GM18873 (cell line): ENCODE measurements at regions not wholly inside any gene's neighbourhood (a gene's known extent, or its start where the extent isn't known, plus 50 kb on each side); places are given as distances from the start of the nearest gene placed in this dataset.

Experiments used
- ATAC-seq: cut with Tn5 transposase; IDR thresholded peaks from one replicate; pipeline ENCODE4 v1.9.1; 2021; ENCODE audit warnings: mild to moderate bottlenecking, moderate library complexity, moderate number of reproducible peaks; ENCODE audit not compliant: unreplicated experiment, low FRiP score

GRCh38 chr2:147657086-147658000 is 187.5 kb upstream of the ACVR2A start:
- ATAC-seq = no peak

DNA sequence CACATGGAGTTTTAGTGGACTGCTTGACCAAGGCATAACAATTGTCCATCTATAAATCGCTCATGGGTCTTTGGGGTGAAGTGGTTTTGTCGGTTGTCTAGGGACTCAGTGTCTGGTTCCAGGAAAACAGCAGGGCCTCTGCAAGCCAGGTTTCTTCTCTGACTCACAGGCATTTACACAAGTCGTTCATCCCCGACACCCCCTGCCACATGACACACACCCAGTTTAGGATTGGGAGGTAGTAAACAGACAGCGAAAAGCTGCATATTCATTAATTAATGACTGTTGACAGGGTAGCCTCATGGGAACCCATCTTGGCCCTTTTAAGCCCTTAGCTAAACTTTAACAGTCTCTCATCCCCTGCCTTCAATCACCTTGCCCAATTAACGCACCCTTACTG is 194.8 kb upstream of the ACVR2A start:
- no peak for ATAC-seq

- no peak for ATAC-seq
Observed at GRCh38 chr2:147649286-147649685, 195.5 kb upstream of the ACVR2A start.

- ATAC-seq = no peak
Observed at GRCh38 chr2:147648471-147648870, 196.4 kb upstream of the ACVR2A start.

DNA sequence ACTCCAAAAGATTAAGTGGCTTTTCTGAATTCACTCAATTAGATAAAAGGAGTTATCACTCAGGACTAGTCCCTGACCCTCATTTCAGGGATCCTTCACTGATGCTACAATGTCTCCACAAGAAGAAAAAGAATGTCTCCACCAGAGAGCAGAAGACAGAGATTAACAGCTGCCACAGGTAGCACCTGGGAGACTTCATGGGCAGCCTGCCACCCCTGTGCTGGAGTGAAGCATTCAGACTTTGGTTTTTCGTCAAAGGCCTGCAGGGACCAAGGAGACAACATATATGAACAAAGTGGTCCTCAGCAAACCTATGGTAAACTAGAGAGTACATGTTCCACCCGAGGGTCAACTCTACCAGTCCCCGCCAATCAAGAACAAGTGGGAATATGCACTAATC is 197.0 kb upstream of the ACVR2A start:
- ATAC-seq = no peak

GRCh38 chr2:147646818-147647468 is 197.9 kb upstream of the ACVR2A start:
- ATAC-seq = no peak

GRCh38 chr2:147644491-147644890 is 200.3 kb upstream of the ACVR2A start:
- no peak for ATAC-seq

DNA sequence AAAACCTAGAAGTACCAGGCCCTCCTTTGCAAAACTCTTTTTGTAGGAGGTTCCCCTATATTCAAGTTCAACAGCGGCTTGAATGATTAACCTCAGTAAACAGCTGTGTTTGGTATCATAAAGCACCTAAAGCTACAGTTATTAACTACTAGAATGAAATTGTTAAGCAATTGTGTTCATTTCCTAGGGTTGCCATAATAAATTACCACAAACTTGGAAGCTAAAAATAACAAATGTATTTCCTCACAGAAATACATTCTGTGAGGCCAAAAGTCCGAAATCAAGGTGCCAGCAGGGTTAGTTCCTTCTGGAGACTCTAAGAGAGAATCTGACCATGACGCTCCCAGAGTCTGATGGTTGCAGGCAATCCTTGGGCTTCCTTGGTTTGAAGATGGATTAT is 202.1 kb upstream of the ACVR2A start:
- ATAC-seq = no peak

GRCh38 chr2:147641651-147642050 is 203.2 kb upstream of the ACVR2A start:
- ATAC-seq = no peak

DNA sequence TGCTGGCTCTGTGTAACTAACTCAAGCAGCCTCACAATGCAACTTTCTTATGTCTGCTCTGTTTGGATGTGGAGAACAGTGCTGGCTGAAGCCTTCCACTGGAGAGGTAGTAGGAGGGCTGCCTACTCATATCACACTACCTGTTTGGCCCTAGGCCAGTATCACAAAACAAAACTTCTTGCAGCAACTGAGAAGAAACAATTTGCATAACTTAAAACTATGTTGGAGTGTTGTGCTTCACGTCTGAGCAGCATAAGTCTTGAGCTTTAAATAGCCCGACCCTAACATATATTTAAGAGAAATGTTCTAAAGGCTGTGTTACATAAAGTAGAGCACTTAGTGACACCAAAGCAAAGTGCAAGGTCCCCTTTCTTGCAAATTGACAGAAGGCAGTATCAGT is 204.9 kb upstream of the ACVR2A start:
- peak; percentile 84 for ATAC-seq

DNA sequence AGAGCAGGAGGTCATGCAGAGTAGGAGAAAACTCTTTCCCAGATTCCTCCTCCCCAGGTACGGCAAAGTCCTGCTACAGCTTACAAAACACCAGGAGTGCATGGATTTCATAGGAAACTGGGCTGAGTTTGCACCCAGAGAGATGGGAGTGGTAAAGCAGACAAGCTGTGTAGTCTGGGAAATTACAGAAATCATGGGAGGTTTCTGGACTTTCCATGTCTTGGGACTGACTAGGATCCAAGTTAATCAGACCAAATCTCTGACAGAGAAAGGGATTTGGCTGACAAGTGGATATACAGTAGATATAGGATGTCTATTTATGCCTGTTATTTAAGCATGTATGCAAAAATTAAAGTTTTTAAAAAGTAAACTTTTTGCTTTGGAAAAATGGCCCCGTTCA is 205.4 kb upstream of the ACVR2A start:
- ATAC-seq = no peak

DNA sequence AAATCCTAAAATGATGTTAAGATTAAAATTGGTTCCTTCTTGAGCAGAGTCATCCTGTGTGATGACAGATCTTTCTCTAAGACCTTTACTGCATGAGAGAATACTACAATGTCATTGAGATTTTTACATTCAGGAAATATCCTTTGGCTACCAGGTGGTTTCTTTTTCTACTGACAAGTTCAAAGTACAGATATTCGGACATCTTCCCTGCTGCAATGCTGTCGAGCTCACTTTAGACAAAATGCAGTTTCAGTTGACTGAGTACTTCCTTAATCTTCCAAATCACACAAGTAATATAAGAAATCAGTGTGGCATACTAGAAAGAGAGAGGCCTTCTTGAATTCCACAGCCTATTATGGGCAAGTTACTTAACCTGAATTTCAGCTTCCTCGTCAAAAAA is 207.9 kb upstream of the ACVR2A start:
- no peak for ATAC-seq

DNA sequence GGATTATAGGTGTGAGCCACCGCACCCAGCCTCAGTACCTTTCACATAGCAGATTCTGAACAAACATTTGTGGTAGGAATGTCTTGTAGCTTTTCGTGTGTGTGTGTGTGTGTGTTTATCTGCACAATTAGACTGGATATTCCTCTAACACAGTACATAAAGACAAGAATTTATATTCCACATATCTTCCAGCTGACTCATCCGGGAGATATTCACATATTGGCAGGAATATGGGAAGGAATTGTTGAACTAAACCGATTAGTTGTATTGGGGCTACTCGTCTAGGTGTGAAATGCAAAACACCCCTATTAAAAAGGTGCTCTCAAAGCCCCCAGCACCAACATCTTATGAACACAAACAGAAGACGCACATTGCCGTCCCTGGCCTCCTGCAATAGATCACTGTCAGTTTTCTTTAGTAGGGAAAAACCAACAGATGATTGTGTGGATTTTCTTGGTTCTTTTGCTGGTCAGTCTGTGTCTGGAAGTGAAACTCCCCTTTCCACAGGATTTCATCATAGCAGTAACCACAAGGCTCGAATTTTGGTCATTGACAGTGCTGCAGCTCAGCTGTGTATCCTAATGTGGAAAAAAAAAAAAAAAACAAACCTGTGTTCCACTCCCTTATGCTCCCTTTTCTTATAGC is 208.5 kb upstream of the ACVR2A start:
- ATAC-seq = no peak

GRCh38 chr2:147634826-147635225 is 210.0 kb upstream of the ACVR2A start:
- ATAC-seq = no peak

GRCh38 chr2:147632198-147632597 is 212.6 kb upstream of the ACVR2A start:
- no peak for ATAC-seq

GRCh38 chr2:147631294-147631693 is 213.5 kb upstream of the ACVR2A start:
- ATAC-seq = no peak

GRCh38 chr2:147630585-147630984 is 214.2 kb upstream of the ACVR2A start:
- no peak for ATAC-seq

GRCh38 chr2:147628971-147629421 is 215.8 kb upstream of the ACVR2A start:
- ATAC-seq = peak; percentile 49

- ATAC-seq = peak; percentile 97
Observed at GRCh38 chr2:147623328-147623727, 221.5 kb upstream of the ACVR2A start.

GRCh38 chr2:147621656-147622197 is 223.1 kb upstream of the ACVR2A start:
- ATAC-seq = no peak

GRCh38 chr2:147619808-147620207 is 225.0 kb upstream of the ACVR2A start:
- ATAC-seq = no peak
